HL-60 (cell line): ENCODE measurements at regions not wholly inside any gene's neighbourhood (a gene's known extent, or its start where the extent isn't known, plus 50 kb on each side); places are given as distances from the start of the nearest gene placed in this dataset.

Source experiments
- CTCF ChIP-seq: IDR thresholded peaks from one replicate; pipeline ENCODE4 v1.5.1; 2011; ENCODE audit warnings: low read length, control low read depth, inconsistent platforms; ENCODE audit not compliant: insufficient read depth
- POLR2AphosphoS5 ChIP-seq: IDR thresholded peaks from 2 replicates; pipeline ENCODE4 v1.6.1; 2012; ENCODE audit warnings: low read depth
- SPI1 ChIP-seq: IDR thresholded peaks from 2 replicates; pipeline ENCODE4 v1.6.1; 2012; ENCODE audit warnings: low read depth, mild to moderate bottlenecking, borderline replicate concordance

- TF ChIP-seq CTCF, result no peak
- TF ChIP-seq POLR2AphosphoS5, result no peak
- TF ChIP-seq SPI1, result no peak
Observed at GRCh38 chr14:86091811-86092210, 561.9 kb downstream of the FLRT2 start.
